ENCODE measurements at regions not wholly inside any gene's neighbourhood (a gene's known extent, or its start where the extent isn't known, plus 50 kb on each side); places are given as distances from the start of the nearest gene placed in this dataset.

- H3K27ac ChIP-seq = no peak overlapping the region
- TF ChIP-seq POLR2A (IDR thresholded peaks at IDR 0.05) (no peak), CTCF (IDR thresholded peaks at IDR 0.05) (no peak)
- WGBS, 2 donors = 25 to 29% methylated on average over 2 of the region's 2 CpGs
- no peak for DNase-seq
- H3K27me3 ChIP-seq = no peaks in the 10 kb centered on the region
- no peaks in the 10 kb centered on the region for H3K4me1 ChIP-seq
- H3K9me3 ChIP-seq = peaks cover 0 to 8% (median 4%) of the 10 kb centered on the region in 3 donors
- H3K4me3 ChIP-seq = no peak overlapping the region
- intact Hi-C loops (cut with DNase I) = no loop called here
- no peaks in the 10 kb centered on the region for H3K36me3 ChIP-seq
These were observed 729.0 kb upstream of the AADAT start for GRCh38 chr4:170818786-170819185.

GRCh38 chr4:170805352-170805751 lies 715.6 kb upstream of the AADAT start:
- intact Hi-C loops (cut with DNase I) = no loop called here
- DNase-seq = no peak
- no peaks in the 10 kb centered on the region for H3K36me3 ChIP-seq
- H3K27ac ChIP-seq = no peak overlapping the region
- no peaks in the 10 kb centered on the region for H3K4me1 ChIP-seq
- H3K27me3 ChIP-seq = no peaks in the 10 kb centered on the region
- no peak overlapping the region for H3K4me3 ChIP-seq
- no peak for TF ChIP-seq POLR2A (IDR thresholded peaks at IDR 0.05)
- no peak for TF ChIP-seq CTCF (IDR thresholded peaks at IDR 0.05)
- H3K9me3 ChIP-seq = no peaks in the 10 kb centered on the region
- 66 to 73% methylated on average over 3 to 7 of the region's 7 CpGs for WGBS, 2 donors

DNA sequence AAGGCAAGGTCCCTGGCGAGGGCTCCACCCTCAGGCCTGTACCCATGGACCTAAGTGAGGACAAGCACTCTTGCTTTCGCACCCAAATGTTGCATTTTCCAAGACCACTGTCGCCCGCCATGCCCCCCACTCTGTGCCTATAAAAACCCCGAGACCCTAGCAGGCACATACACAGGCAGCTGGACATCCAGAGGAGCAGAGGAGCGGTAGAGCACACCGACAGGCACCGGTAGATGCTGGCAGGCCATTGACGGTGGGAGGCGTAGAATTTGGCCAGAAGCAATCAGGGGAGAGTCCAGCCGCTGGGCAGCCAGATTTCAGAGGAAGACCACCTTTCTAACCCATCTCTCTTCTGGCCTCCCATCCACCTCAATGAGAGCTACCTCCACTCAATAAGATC lies 715.2 kb upstream of the AADAT start:
- no peak for TF ChIP-seq POLR2A (IDR thresholded peaks at IDR 0.05)
- TF ChIP-seq CTCF (IDR thresholded peaks at IDR 0.05) = no peak
- Histone ChIP-seq H3K36me3 (no peaks in the 10 kb centered on the region), H3K27me3 (no peaks in the 10 kb centered on the region), H3K4me3 (no peak overlapping the region), H3K9me3 (no peaks in the 10 kb centered on the region), H3K27ac (no peak overlapping the region), H3K4me1 (no peaks in the 10 kb centered on the region)
- no peak for DNase-seq
- WGBS, 2 donors = 81 to 86% methylated on average over 4 to 11 of the region's 11 CpGs
- intact Hi-C loops (cut with DNase I) = no loop called here

DNA sequence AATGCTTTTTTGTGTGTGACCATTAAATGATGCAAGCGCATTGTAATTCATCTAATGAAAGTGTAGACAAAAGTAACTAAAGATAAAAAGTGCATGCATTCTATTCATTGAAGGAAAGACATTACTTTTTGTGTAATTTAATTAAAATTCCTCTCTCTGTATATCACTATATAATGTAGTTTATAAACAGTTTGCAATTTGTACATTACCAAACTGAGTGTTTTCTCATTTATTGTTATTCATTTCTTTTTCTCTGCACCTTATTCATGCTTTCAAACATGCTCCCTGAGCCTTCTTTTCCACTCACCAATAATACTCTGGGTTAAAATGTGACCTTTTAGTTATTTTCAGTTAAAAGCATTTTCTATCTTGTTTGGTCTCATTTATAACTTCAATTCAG lies 713.7 kb upstream of the AADAT start:
- 88 to 97% methylated on average over 1 of the region's 1 CpG for WGBS, 2 donors
- TF ChIP-seq CTCF (IDR thresholded peaks at IDR 0.05) (no peak), POLR2A (IDR thresholded peaks at IDR 0.05) (no peak)
- Histone ChIP-seq H3K27ac (no peak overlapping the region), H3K4me1 (no peaks in the 10 kb centered on the region), H3K9me3 (no peaks in the 10 kb centered on the region), H3K36me3 (no peaks in the 10 kb centered on the region), H3K4me3 (no peak overlapping the region), H3K27me3 (no peaks in the 10 kb centered on the region)
- DNase-seq = no peak
- intact Hi-C loops (cut with DNase I) = no loop called here

- H3K27me3 ChIP-seq = no peaks in the 10 kb centered on the region
- WGBS, 2 donors = 41 to 42% methylated on average over 3 of the region's 3 CpGs
These were observed 712.0 kb upstream of the AADAT start for GRCh38 chr4:170801771-170802170.

More at GRCh38 chr4:170801771-170802170, 712.0 kb upstream of the AADAT start:
- no peak overlapping the region for H3K27ac ChIP-seq
- H3K4me3 ChIP-seq = no peak overlapping the region
- no peaks in the 10 kb centered on the region for H3K36me3 ChIP-seq
- intact Hi-C loops (cut with DNase I) = no loop called here
- no peaks in the 10 kb centered on the region for H3K9me3 ChIP-seq
- H3K4me1 ChIP-seq = no peaks in the 10 kb centered on the region
- no peak for DNase-seq
- TF ChIP-seq CTCF (IDR thresholded peaks at IDR 0.05) (no peak), POLR2A (IDR thresholded peaks at IDR 0.05) (no peak)

Measured in esophagus squamous epithelium (tissue), 5 donors.